H9 (cell line): ENCODE measurements at regions not wholly inside any gene's neighbourhood (a gene's known extent, or its start where the extent isn't known, plus 50 kb on each side); places are given as distances from the start of the nearest gene placed in this dataset.

ENCODE experiments used
- DNase-seq: peaks from one replicate; pipeline ENCODE4 v3.0.0-alpha.2; 2017
- H2AFZ ChIP-seq: one replicate; pipeline ENCODE4 v1.6.1; 2013; ENCODE audit warnings: mild to moderate bottlenecking, low read length, control low read depth, moderate library complexity
- H2AK5ac ChIP-seq: 2 replicates; pipeline ENCODE4 v1.6.1; 2013; ENCODE audit warnings: low read length, control low read depth, mixed read lengths; ENCODE audit not compliant: insufficient read length
- H2BK120ac ChIP-seq: one replicate; pipeline ENCODE4 v1.6.1; 2013; ENCODE audit warnings: low read depth, mild to moderate bottlenecking, low read length, control low read depth, inconsistent platforms; ENCODE audit not compliant: poor library complexity, severe bottlenecking
- H2BK12ac ChIP-seq: 2 replicates; pipeline ENCODE4 v1.6.1; 2013; ENCODE audit warnings: low read length, control low read depth, mixed read lengths, low read depth; ENCODE audit not compliant: insufficient read length
- H2BK15ac ChIP-seq: 2 replicates; pipeline ENCODE4 v1.6.1; 2013; ENCODE audit warnings: low read depth, low read length, control low read depth
- H2BK20ac ChIP-seq: one replicate; pipeline ENCODE4 v1.6.1; 2013; ENCODE audit warnings: low read depth, mild to moderate bottlenecking, low read length, control low read depth, inconsistent platforms; ENCODE audit not compliant: poor library complexity, severe bottlenecking
- H2BK5ac ChIP-seq: 2 replicates; pipeline ENCODE4 v1.6.1; 2013; ENCODE audit warnings: low read length, control low read depth, mixed read lengths; ENCODE audit not compliant: insufficient read length
- H3K14ac ChIP-seq: 2 replicates; pipeline ENCODE4 v1.6.1; 2013; ENCODE audit warnings: low read length, control low read depth; ENCODE audit not compliant: insufficient read depth
- H3K18ac ChIP-seq: 2 replicates; pipeline ENCODE4 v1.6.1; 2013; ENCODE audit warnings: low read depth, mild to moderate bottlenecking, mixed read lengths, low read length, control low read depth; ENCODE audit not compliant: insufficient read length
- H3K23ac ChIP-seq: 2 replicates; pipeline ENCODE4 v1.6.1; 2013; ENCODE audit warnings: low read length, control low read depth, mixed read lengths, low read depth; ENCODE audit not compliant: insufficient read length
- H3K23me2 ChIP-seq: 2 replicates; pipeline ENCODE4 v1.6.1; 2013; ENCODE audit warnings: low read depth, mild to moderate bottlenecking, mixed read lengths, low read length, control low read depth; ENCODE audit not compliant: insufficient read length, poor library complexity, severe bottlenecking
- H3K27ac ChIP-seq: 2 replicates; pipeline ENCODE4 v1.5.1; 2013; ENCODE audit warnings: low read length, control low read depth, mixed read lengths, low read depth; ENCODE audit not compliant: insufficient read length
- H3K27me3 ChIP-seq: 2 replicates; pipeline ENCODE4 v1.6.1; 2013; ENCODE audit warnings: low read length, control low read depth, inconsistent platforms; ENCODE audit not compliant: insufficient read depth
- H3K4ac ChIP-seq: 2 replicates; pipeline ENCODE4 v1.6.1; 2013; ENCODE audit warnings: low read depth, mild to moderate bottlenecking, control low read depth, inconsistent platforms, low read length, moderate library complexity
- H3K4me1 ChIP-seq: 2 replicates; pipeline ENCODE4 v1.6.1; 2013; ENCODE audit warnings: low read length, control low read depth, inconsistent platforms; ENCODE audit not compliant: insufficient read depth
- H3K4me2 ChIP-seq: 2 replicates; pipeline ENCODE4 v1.6.1; 2013; ENCODE audit warnings: low read length, control low read depth, mixed read lengths; ENCODE audit not compliant: insufficient read length, insufficient read depth
- H3K56ac ChIP-seq: 2 replicates; pipeline ENCODE4 v1.6.1; 2013; ENCODE audit warnings: low read depth, mild to moderate bottlenecking, mixed read lengths, low read length, control low read depth; ENCODE audit not compliant: insufficient read length
- H3K79me1 ChIP-seq: 2 replicates; pipeline ENCODE4 v1.6.1; 2013; ENCODE audit warnings: low read depth, mild to moderate bottlenecking, moderate library complexity, low read length, control low read depth, inconsistent platforms; ENCODE audit not compliant: insufficient read depth, poor library complexity, severe bottlenecking
- H3K79me2 ChIP-seq: 2 replicates; pipeline ENCODE4 v1.6.1; 2013; ENCODE audit warnings: low read length, control low read depth, inconsistent platforms; ENCODE audit not compliant: insufficient read depth
- H3K9ac ChIP-seq: 2 replicates; pipeline ENCODE4 v1.6.1; 2013; ENCODE audit warnings: low read length, control low read depth, mixed read lengths; ENCODE audit not compliant: insufficient read length; ENCODE audit errors: extremely low read depth
- H3K9me3 ChIP-seq: one replicate; pipeline ENCODE4 v1.6.1; 2013; ENCODE audit warnings: low read depth, low read length, inconsistent platforms; ENCODE audit not compliant: control insufficient read depth
- H3T11ph ChIP-seq: one replicate; pipeline ENCODE4 v1.6.1; 2013; ENCODE audit warnings: mild to moderate bottlenecking, low read length, control low read depth, inconsistent platforms
- H4K20me1 ChIP-seq: one replicate; pipeline ENCODE4 v1.6.1; 2013; ENCODE audit not compliant: control insufficient read depth, insufficient read length, insufficient read depth
- H4K5ac ChIP-seq: 2 replicates; pipeline ENCODE4 v1.6.1; 2013; ENCODE audit warnings: low read depth, mild to moderate bottlenecking, mixed read lengths, low read length, control low read depth; ENCODE audit not compliant: insufficient read length
- H4K8ac ChIP-seq: replicated peaks from 2 replicates; pipeline ENCODE4 v1.6.1; 2013; ENCODE audit warnings: low read length, control low read depth, mixed read lengths, low read depth; ENCODE audit not compliant: insufficient read length
- H4K91ac ChIP-seq: 2 replicates; pipeline ENCODE4 v1.6.1; 2013; ENCODE audit warnings: low read depth, mild to moderate bottlenecking, moderate library complexity, mixed read lengths, low read length, control low read depth; ENCODE audit not compliant: insufficient read length
- H3K27ac Mint-ChIP-seq, 3 experiments: 2 replicates in 2 of 3; 3 replicates in 1 of 3; pipeline ENCODE4 v1.8.0; 2020 to 2021; ENCODE audit warnings: mixed read lengths in 3 of 3, mild to moderate bottlenecking in 1 of 3, moderate library complexity in 1 of 3
- H3K27me3 Mint-ChIP-seq: 2 replicates; pipeline ENCODE4 v1.8.0; 2021; ENCODE audit warnings: low read depth, mild to moderate bottlenecking, moderate library complexity, mixed read lengths
- H3K36me3 Mint-ChIP-seq, 3 experiments: 2 replicates in 2 of 3; 3 replicates in 1 of 3; pipeline ENCODE4 v1.8.0; 2020 to 2021; ENCODE audit warnings: low read depth in 3 of 3, mixed read lengths in 3 of 3; ENCODE audit not compliant: insufficient read depth in 1 of 3
- H3K4me1 Mint-ChIP-seq, 2 experiments: 2 replicates each; pipeline ENCODE4 v1.8.0; 2020; ENCODE audit warnings: mixed read lengths in 2 of 2
- H3K4me3 Mint-ChIP-seq, 2 experiments: 2 replicates in 1 of 2; 3 replicates in 1 of 2; pipeline ENCODE4 v1.8.0; 2020 to 2021; ENCODE audit warnings: mild to moderate bottlenecking in 2 of 2, mixed read lengths in 2 of 2, moderate library complexity in 1 of 2
- H3K9me3 Mint-ChIP-seq, 2 experiments: 2 replicates in 1 of 2; 3 replicates in 1 of 2; pipeline ENCODE4 v1.8.0; 2020; ENCODE audit warnings: mild to moderate bottlenecking in 2 of 2, mixed read lengths in 2 of 2, moderate library complexity in 1 of 2
- WGBS: extraction: QIAGEN DNeasy Blood & Tissue Kit; methylation state at CpG from one replicate; pipeline ENCODE4 v1.1.7; 2013; ENCODE audit warnings: missing lambda C conversion rate, low lambda C conversion rate, mixed read lengths; ENCODE audit not compliant: insufficient read length; ENCODE audit errors: extremely low coverage; 5-methylcytosine and 5-hydroxymethylcytosine counted together
- TF ChIP-seq, protein P1 (sequence below): fragments of 200-600 bp; sonication (generic); conservative IDR thresholded peaks from 3 replicates; pipeline ENCODE4 v1.8.0; 2021; ENCODE audit warnings: antibody characterized with exemption, mild to moderate bottlenecking

DNA sequence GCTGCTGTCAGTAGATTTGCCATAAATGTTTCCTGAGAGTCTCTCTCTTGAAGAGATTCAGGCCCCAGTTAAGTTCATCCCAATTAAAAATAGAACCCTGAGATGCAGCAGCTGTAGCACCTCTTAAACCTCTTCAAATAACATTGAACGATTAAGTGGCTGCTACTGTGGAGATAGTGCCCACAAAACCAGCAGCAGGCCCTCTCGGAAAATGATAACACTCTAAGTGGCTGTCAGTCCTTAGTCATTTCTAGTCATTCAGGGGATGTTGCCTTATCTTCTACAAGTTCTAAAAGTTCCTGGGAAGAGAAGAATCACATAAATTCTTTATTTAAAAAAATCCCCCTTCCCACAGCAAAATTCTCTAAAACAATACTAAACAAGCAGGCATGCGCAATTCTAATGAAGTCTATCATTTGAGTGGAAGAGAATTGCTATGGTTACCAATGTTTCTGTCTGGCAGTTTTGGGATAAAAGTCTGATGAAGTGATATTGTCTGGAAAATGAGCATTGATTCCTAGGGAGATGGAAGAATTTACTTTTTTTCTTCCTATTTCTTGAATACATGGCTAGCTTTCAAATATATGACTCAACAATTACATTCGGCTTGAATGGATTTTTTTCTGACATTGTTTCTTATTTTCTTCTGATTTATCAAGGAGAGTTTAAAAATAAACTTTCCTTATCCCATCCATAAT lies 131.9 kb downstream of the TRMT11 start:
- Histone ChIP-seq H4K91ac (no peak overlapping the region), H2AFZ (no peak overlapping the region), H3K79me2 (no peaks in the 10 kb centered on the region), H3K14ac (no peak overlapping the region), H2BK12ac (no peak overlapping the region), H2BK15ac (no peak overlapping the region), H3K23me2 (no peaks in the 10 kb centered on the region), H2BK120ac (no peak overlapping the region), H2BK5ac (no peak overlapping the region), H3T11ph (no peak overlapping the region), H3K4me2 (no peak overlapping the region), H3K79me1 (no peaks in the 10 kb centered on the region), H3K27ac (no peak overlapping the region), H2BK20ac (no peak overlapping the region), H3K18ac (no peak overlapping the region), H4K20me1 (no peaks in the 10 kb centered on the region), H4K5ac (no peak overlapping the region), H3K27me3 (no peaks in the 10 kb centered on the region), H3K4ac (no peak overlapping the region), H4K8ac (no peak overlapping the region), H3K9me3 (no peaks in the 10 kb centered on the region), H3K23ac (no peak overlapping the region), H3K56ac (no peak overlapping the region), H3K4me1 (no peaks in the 10 kb centered on the region), H3K9ac (no peak overlapping the region), H2AK5ac (no peak overlapping the region)
- no peaks in the 10 kb centered on the region for H3K9me3 Mint-ChIP-seq
- H3K4me3 Mint-ChIP-seq: no peak overlapping the region
- no peak overlapping the region for H3K27ac Mint-ChIP-seq
- no peaks in the 10 kb centered on the region for H3K36me3 Mint-ChIP-seq
- TF ChIP-seq, protein P1, sequence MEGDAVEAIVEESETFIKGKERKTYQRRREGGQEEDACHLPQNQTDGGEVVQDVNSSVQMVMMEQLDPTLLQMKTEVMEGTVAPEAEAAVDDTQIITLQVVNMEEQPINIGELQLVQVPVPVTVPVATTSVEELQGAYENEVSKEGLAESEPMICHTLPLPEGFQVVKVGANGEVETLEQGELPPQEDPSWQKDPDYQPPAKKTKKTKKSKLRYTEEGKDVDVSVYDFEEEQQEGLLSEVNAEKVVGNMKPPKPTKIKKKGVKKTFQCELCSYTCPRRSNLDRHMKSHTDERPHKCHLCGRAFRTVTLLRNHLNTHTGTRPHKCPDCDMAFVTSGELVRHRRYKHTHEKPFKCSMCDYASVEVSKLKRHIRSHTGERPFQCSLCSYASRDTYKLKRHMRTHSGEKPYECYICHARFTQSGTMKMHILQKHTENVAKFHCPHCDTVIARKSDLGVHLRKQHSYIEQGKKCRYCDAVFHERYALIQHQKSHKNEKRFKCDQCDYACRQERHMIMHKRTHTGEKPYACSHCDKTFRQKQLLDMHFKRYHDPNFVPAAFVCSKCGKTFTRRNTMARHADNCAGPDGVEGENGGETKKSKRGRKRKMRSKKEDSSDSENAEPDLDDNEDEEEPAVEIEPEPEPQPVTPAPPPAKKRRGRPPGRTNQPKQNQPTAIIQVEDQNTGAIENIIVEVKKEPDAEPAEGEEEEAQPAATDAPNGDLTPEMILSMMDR: no peak
- peaks cover 14 to 15% of the 10 kb centered on the region in 2 experiments for H3K4me1 Mint-ChIP-seq
- H3K27me3 Mint-ChIP-seq: no peaks in the 10 kb centered on the region
- no peak for DNase-seq
- no CpG with 5 or more reads among the region's 4 CpGs for WGBS
